Fibroblast of lung (primary cell): ENCODE measurements at regions not wholly inside any gene's neighbourhood (a gene's known extent, or its start where the extent isn't known, plus 50 kb on each side); places are given as distances from the start of the nearest gene placed in this dataset.

Experiments
- EZH2 ChIP-seq: IDR thresholded peaks from 2 replicates; pipeline ENCODE4 v1.5.1; 2012; ENCODE audit warnings: low read length, control low read depth, mild to moderate bottlenecking; ENCODE audit errors: missing control alignments
- TF ChIP-seq, protein P1 (sequence below), 2 donors: IDR thresholded peaks in 1 of 2; conservative IDR thresholded peaks in 1 of 2; 1 replicate in 1 of 2; 2 replicates in 1 of 2; pipeline ENCODE4 v1.5.1; 2011 to 2012; ENCODE audit warnings: low read length in 2 of 2, control low read depth in 1 of 2, inconsistent platforms in 1 of 2, low read depth in 1 of 2, mild to moderate bottlenecking in 1 of 2

DNA sequence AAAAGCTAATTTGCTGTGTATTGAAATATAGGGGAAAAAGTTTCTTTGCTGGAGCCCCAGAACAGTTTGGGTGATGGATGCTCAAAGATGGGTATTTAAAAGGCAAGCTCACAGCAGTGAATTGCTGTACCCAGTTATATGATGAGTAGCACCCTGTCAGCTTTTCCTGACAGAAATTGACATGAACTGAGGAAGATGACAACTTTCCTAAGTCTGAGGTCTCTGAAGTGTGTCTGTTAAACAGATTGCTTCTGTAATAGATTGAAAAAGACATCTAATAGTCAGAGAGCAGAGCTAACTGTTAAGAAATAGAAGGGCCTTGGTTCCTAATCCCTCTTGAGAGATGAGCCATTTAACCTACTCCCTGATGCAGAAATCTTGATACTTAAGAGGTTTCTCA is 1278.0 kb upstream of the ALCAM start:
- TF ChIP-seq, protein P1, sequence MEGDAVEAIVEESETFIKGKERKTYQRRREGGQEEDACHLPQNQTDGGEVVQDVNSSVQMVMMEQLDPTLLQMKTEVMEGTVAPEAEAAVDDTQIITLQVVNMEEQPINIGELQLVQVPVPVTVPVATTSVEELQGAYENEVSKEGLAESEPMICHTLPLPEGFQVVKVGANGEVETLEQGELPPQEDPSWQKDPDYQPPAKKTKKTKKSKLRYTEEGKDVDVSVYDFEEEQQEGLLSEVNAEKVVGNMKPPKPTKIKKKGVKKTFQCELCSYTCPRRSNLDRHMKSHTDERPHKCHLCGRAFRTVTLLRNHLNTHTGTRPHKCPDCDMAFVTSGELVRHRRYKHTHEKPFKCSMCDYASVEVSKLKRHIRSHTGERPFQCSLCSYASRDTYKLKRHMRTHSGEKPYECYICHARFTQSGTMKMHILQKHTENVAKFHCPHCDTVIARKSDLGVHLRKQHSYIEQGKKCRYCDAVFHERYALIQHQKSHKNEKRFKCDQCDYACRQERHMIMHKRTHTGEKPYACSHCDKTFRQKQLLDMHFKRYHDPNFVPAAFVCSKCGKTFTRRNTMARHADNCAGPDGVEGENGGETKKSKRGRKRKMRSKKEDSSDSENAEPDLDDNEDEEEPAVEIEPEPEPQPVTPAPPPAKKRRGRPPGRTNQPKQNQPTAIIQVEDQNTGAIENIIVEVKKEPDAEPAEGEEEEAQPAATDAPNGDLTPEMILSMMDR (conservative IDR thresholded peaks at IDR 0.05 in 1 of 2, IDR thresholded peaks at IDR 0.05 in 1 of 2; ENCODE audit: low read depth in 1 of 2, low read length in 2 of 2): no peak
- TF ChIP-seq EZH2: no peak
